HG03103 (cell line): ENCODE measurements at regions not wholly inside any gene's neighbourhood (a gene's known extent, or its start where the extent isn't known, plus 50 kb on each side); places are given as distances from the start of the nearest gene placed in this dataset.
"Not testable (repeated sequence)": the region's sequence is repeated elsewhere in the genome, so short reads cannot be mapped to it uniquely, and the experiment has no call there.

Experiments
- ATAC-seq: cut with Tn5 transposase; IDR thresholded peaks from one replicate; pipeline ENCODE4 v1.9.1; 2021; ENCODE audit warnings: low read depth; ENCODE audit not compliant: unreplicated experiment

GRCh38 chr10:2895594-2896196 is 171.7 kb upstream of the PFKP start:
- no peak for ATAC-seq

- ATAC-seq: no peak
Measured at GRCh38 chr10:2893991-2894390, 173.4 kb upstream of the PFKP start.

GRCh38 chr10:2893158-2893845 is 174.0 kb upstream of the PFKP start:
- ATAC-seq: no peak

- ATAC-seq: no peak
Measured at GRCh38 chr10:2891770-2892124, 175.6 kb upstream of the PFKP start.

GRCh38 chr10:2891073-2891769 is 176.1 kb upstream of the PFKP start:
- no peak for ATAC-seq

GRCh38 chr10:2890093-2890492 is 177.3 kb upstream of the PFKP start:
- ATAC-seq: no peak

GRCh38 chr10:2888403-2889004 is 178.8 kb upstream of the PFKP start:
- ATAC-seq: no peak

GRCh38 chr10:2887391-2888070 is 179.8 kb upstream of the PFKP start:
- no peak for ATAC-seq

GRCh38 chr10:2886662-2887061 is 180.7 kb upstream of the PFKP start:
- ATAC-seq: no peak

- ATAC-seq: no peak
Measured at GRCh38 chr10:2885288-2886278, 181.8 kb upstream of the PFKP start.

GRCh38 chr10:2883983-2884540 is 183.3 kb upstream of the PFKP start:
- not testable (repeated sequence) for ATAC-seq

- no peak for ATAC-seq
Measured at GRCh38 chr10:2883238-2883637, 184.1 kb upstream of the PFKP start.

GRCh38 chr10:2882628-2883027 is 184.7 kb upstream of the PFKP start:
- ATAC-seq: no peak

- ATAC-seq: no peak
Measured at GRCh38 chr10:2881720-2882620, 185.4 kb upstream of the PFKP start.

- ATAC-seq: not testable (repeated sequence)
Measured at GRCh38 chr10:2880050-2880449, 187.3 kb upstream of the PFKP start.

GRCh38 chr10:2878818-2879217 is 188.5 kb upstream of the PFKP start:
- no peak for ATAC-seq

GRCh38 chr10:2876032-2876431 is 191.3 kb upstream of the PFKP start:
- ATAC-seq: no peak

- no peak for ATAC-seq
Measured at GRCh38 chr10:2874963-2875362, 192.4 kb upstream of the PFKP start.

GRCh38 chr10:2873769-2874168 is 193.6 kb upstream of the PFKP start:
- ATAC-seq: no peak
